GM18505 (cell line): ENCODE measurements at regions not wholly inside any gene's neighbourhood (a gene's known extent, or its start where the extent isn't known, plus 50 kb on each side); places are given as distances from the start of the nearest gene placed in this dataset.

Experiments
- ATAC-seq: cut with Tn5 transposase; IDR thresholded peaks from one replicate; pipeline ENCODE4 v1.9.1; 2021; ENCODE audit not compliant: unreplicated experiment
- POLR2A ChIP-seq: IDR thresholded peaks from 4 replicates; pipeline ENCODE4 v1.6.1; 2011; ENCODE audit warnings: borderline replicate concordance; ENCODE audit not compliant: insufficient read depth, insufficient read length; ENCODE audit errors: extremely low read depth

DNA sequence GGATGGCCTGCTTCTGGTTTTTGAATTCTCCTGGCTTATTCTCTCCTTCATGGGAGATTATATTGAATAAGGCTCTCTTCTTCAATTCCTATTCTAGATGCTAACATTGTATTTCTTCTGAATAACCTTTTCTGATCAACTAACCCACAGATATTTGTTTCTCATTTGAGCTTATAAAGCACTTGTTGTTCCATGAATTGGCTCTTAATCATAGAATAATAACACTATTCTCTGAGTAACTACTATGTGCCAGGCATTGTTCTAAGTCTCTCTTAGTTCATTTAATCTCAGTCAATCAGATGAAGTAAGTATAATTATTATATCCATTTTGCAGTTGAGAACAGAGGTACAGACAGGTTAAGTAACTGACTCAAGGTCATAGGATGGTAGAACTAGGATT lies 136.3 kb upstream of the MLIP start:
- ATAC-seq = no peak
- TF ChIP-seq POLR2A = no peak

DNA sequence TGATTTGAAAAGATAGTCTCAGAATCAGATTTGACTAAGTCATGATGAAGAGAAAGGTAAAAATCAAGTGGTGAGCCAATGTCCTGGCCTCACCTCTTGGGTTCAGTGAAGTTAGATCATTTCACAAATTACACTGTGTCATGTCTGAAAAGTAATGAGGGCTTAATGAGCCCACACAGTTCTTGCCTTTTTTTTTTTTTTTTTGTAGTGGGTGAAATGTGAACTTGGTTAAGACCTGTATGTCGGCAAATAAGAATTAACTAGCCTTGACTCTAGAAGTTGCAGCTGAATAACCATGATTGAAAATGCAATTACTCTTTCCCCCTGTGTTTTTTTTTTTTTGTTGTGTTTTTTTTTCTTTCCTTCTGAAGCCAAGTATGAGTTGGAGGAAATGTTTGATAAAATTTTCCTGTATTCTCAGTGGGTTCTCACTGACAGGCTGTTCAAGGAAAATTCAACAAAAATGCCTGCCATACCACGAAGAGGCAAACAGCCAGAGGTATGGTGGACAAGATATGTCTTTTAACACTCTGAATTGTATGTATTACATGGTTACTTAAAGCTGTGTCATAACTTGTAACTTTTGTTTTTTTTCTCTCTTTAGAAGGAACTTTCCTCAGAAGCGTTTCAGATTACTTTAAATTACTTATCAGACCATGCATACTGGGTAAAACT lies 135.2 kb upstream of the MLIP start:
- TF ChIP-seq POLR2A = no peak

GRCh38 chr6:53977551-53977950 lies 133.7 kb upstream of the MLIP start:
- ATAC-seq = no peak
- TF ChIP-seq POLR2A = no peak

More for the DNA sequence above, 135.2 kb upstream of the MLIP start:
- ATAC-seq = no peak

DNA sequence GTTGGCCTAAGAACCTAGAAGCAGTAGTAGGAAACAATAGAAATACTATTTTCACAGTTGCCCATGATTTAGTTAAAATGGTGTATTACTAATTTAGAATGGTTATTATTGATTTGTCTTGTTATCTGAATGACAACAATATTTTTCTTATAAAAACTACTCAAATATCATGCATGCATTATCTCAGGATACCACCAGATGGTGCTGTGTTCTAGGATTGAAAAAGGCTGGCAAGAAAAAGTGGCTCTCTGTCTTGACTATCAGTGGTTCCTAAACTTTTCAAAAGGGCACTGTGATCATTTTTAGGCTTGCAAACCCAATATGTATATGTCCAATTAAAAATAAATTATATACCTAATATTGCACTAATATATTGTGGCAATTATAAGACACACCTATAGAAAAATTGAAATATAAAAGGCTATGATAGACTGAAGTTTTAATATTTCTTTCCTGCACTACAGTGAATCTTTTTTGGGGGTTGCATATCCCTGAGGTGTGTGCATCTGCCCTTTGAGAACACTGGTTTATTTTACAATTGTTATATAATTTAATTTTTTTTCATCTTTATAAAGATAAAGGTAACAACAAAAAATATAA lies 131.7 kb upstream of the MLIP start:
- no peak for ATAC-seq
- TF ChIP-seq POLR2A = no peak

GRCh38 chr6:53982366-53983050 lies 128.7 kb upstream of the MLIP start:
- TF ChIP-seq POLR2A = no peak
- no peak for ATAC-seq

DNA sequence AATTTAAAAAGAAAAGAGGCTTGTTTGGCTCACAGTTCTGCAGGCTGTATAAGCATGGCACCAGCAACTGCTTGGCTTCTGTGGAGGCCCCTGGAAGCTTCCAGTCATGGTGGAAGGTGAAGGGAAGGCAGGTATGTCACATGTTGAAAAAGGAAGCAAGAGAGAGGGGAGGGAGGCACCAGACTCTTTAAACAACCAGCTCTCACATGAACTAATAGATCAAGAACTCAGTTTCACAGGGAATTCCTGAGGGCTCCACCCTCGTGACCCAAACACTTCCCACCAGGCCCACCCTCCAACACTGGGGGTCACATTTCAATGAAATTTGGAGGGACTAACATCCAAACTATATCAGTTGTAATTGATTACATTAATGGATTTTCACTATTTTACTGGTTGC lies 127.9 kb upstream of the MLIP start:
- no peak for TF ChIP-seq POLR2A

GRCh38 chr6:53984163-53984562 lies 127.1 kb upstream of the MLIP start:
- ATAC-seq = no peak

More for the DNA sequence above, 127.9 kb upstream of the MLIP start:
- ATAC-seq = no peak

GRCh38 chr6:53984581-53984980 lies 126.7 kb upstream of the MLIP start:
- ATAC-seq = no peak
- TF ChIP-seq POLR2A = no peak

More at GRCh38 chr6:53984163-53984562, 127.1 kb upstream of the MLIP start:
- TF ChIP-seq POLR2A = no peak

GRCh38 chr6:53985366-53985765 lies 125.9 kb upstream of the MLIP start:
- no peak for ATAC-seq
- no peak for TF ChIP-seq POLR2A

DNA sequence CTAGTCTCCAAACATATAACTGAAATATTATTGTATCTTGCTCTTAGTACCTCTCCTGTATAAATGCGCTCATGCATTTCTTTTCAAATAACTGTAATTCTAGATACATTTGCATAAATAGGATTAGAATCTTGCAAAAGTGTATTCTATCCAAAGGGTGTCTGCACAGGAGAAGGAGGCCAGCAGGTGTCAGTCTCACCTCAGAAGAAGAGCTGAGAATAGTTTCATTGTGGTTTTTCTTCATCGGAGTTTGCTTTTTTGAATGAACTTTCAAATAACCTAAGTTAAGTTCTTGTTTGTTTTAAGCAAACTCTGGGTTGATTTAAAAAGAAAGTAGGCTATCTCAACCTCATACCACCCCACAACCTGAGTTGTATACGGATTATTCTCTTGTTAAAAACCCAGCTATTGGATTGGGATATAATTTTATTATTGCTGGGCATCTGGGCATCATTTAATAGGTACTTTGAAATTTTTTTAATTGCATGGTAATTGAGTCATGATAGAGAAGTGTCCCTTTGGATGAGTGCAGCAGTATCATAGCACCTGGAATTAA lies 125.0 kb upstream of the MLIP start:
- ATAC-seq = peak; percentile 66
- TF ChIP-seq POLR2A = no peak

- no peak for TF ChIP-seq POLR2A
- ATAC-seq = no peak
Measured at GRCh38 chr6:53986721-53987521, 124.3 kb upstream of the MLIP start.

DNA sequence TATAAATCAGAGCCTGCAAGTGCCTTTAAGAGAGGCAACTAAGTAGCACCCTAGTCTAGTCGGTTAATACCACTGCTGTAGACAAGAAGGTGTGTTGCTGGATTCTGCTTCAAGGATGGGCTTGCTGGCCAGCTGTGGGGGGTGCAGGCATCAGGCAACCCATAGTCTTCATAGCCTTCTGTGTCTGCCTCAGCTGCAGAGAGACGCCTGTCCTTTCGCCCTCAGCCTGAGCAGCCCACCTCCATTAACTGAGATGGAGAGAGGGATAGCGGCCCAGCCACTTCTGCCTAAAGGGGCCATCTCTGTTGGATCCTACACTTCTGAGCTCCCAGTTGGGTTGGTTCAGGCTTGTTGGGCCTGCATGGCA lies 123.7 kb upstream of the MLIP start:
- no peak for TF ChIP-seq POLR2A
- no peak for ATAC-seq

- no peak for TF ChIP-seq POLR2A
- ATAC-seq = no peak
Measured at GRCh38 chr6:53989504-53989903, 121.7 kb upstream of the MLIP start.
